Keratinocyte (primary cell): ENCODE measurements at regions not wholly inside any gene's neighbourhood (a gene's known extent, or its start where the extent isn't known, plus 50 kb on each side); places are given as distances from the start of the nearest gene placed in this dataset.

Source experiments
- DNase-seq: peaks from one replicate; pipeline ENCODE4 v3.0.0-alpha.2; 2011; ENCODE audit warnings: low read depth, missing footprints, low spot score
- FAIRE-seq: peaks from 2 replicates; lab custom pipeline; 2011; peaks lifted over from hg19 to GRCh38; lab: Jason Lieb, UNC
- H2AFZ ChIP-seq: 2 replicates; pipeline ENCODE4 v1.6.0; 2012; ENCODE audit warnings: low read length, control low read depth, inconsistent platforms; ENCODE audit not compliant: control insufficient read depth
- H3K27ac ChIP-seq: 2 replicates; pipeline ENCODE4 v1.5.1; 2011; ENCODE audit warnings: low read length; ENCODE audit not compliant: control insufficient read depth, insufficient read depth
- H3K27me3 ChIP-seq: 3 replicates; pipeline ENCODE4 v1.6.0; 2011; ENCODE audit warnings: low read length; ENCODE audit not compliant: control insufficient read depth, insufficient read depth; ENCODE audit errors: extremely low read depth
- H3K36me3 ChIP-seq, 2 experiments: 2 replicates in 1 of 2; 3 replicates in 1 of 2; pipeline ENCODE4 v1.5.1; 2011; ENCODE audit warnings: low read length in 2 of 2, mild to moderate bottlenecking in 1 of 2; ENCODE audit not compliant: control insufficient read depth in 2 of 2, insufficient read depth in 2 of 2; ENCODE audit errors: extremely low read depth in 1 of 2
- H3K4me1 ChIP-seq: 3 replicates; pipeline ENCODE4 v1.5.1; 2011; ENCODE audit warnings: low read length; ENCODE audit not compliant: control insufficient read depth, insufficient read depth; ENCODE audit errors: extremely low read depth
- H3K4me2 ChIP-seq: 3 replicates; pipeline ENCODE4 v1.6.0; 2011; ENCODE audit warnings: low read depth, low read length; ENCODE audit not compliant: control insufficient read depth, insufficient read depth; ENCODE audit errors: extremely low read depth
- H3K4me3 ChIP-seq, 3 experiments: fragments of 200-600 bp in 1 of 3; sonication (generic) in 1 of 3; 2 replicates in 2 of 3; 3 replicates in 1 of 3; pipeline ENCODE4 v1.5.1; 2011 to 2016; ENCODE audit warnings: low read length in 3 of 3, mild to moderate bottlenecking in 3 of 3, control low read depth in 2 of 3, inconsistent platforms in 1 of 3, low read depth in 1 of 3, mixed read lengths in 1 of 3, mixed run types in 1 of 3, moderate library complexity in 1 of 3; ENCODE audit not compliant: control insufficient read depth in 2 of 3, insufficient read depth in 2 of 3; ENCODE audit errors: extremely low read depth in 1 of 3
- H3K79me2 ChIP-seq: 2 replicates; pipeline ENCODE4 v1.6.0; 2012; ENCODE audit warnings: low read length; ENCODE audit not compliant: control insufficient read depth, insufficient read depth
- H3K9ac ChIP-seq: 3 replicates; pipeline ENCODE4 v1.6.0; 2011; ENCODE audit warnings: low read length; ENCODE audit not compliant: control insufficient read depth, insufficient read depth; ENCODE audit errors: extremely low read depth
- H3K9me1 ChIP-seq: 3 replicates; pipeline ENCODE4 v1.6.0; 2011; ENCODE audit warnings: low read length; ENCODE audit not compliant: control insufficient read depth, insufficient read depth; ENCODE audit errors: extremely low read depth
- H3K9me3 ChIP-seq: 2 replicates; pipeline ENCODE4 v1.5.1; 2012; ENCODE audit warnings: low read depth, low read length; ENCODE audit not compliant: control insufficient read depth
- H4K20me1 ChIP-seq: 3 replicates; pipeline ENCODE4 v1.6.0; 2011; ENCODE audit warnings: low read length; ENCODE audit not compliant: control insufficient read depth, insufficient read depth; ENCODE audit errors: extremely low read depth
- EZH2 ChIP-seq: IDR thresholded peaks from one replicate; pipeline ENCODE4 v1.6.1; 2012; ENCODE audit warnings: inconsistent platforms, mild to moderate bottlenecking, low read length, moderate library complexity
- dilution Hi-C: fragments of 300-500 bp; cut with MboI; formaldehyde crosslinking; loops from one replicate; pipeline ENCODE4 v1.7.0; 2020; ENCODE audit warnings: low sequenced_read_pairs; ENCODE audit not compliant: extremely low pct_ligation_motif_present
- TF ChIP-seq, protein P1 (sequence below), 3 experiments: IDR thresholded peaks in 1 of 3; conservative IDR thresholded peaks in 1 of 3; optimal IDR thresholded peaks in 1 of 3; 2 replicates in 2 of 3; 3 replicates in 1 of 3; pipeline versions ENCODE3 to v1.5.1; 2011; ENCODE audit warnings: low read length in 3 of 3, mild to moderate bottlenecking in 3 of 3, moderate library complexity in 2 of 3, control low read depth in 1 of 3, inconsistent platforms in 1 of 3; ENCODE audit not compliant: insufficient read depth in 2 of 3; ENCODE audit errors: extremely low read depth in 1 of 3

DNA sequence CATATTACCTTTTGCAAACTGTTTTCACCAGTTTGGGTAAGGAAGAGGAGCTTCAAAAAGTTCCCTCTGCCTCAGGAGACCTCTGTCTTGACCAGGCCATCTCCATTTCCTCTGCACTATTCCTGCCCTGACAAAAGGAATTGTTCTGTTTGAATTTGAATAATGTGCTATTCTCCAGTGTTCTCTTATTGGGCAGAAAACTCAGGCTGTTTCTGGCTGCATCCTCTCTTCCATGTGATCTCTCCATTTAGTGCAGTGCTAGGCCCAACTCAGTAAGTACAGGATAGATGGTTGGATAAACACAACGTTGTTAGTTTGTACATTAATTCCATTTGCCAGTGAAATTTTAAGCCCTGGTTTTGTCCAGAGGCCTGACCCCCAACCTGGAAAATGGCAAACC, 102.2 kb upstream of the CELF4 start:
- Histone ChIP-seq H3K36me3 (no peaks in the 10 kb centered on the region), H3K4me3 (no peak overlapping the region), H3K27ac (no peak overlapping the region), H3K4me1 (no peaks in the 10 kb centered on the region), H3K9me3 (no peaks in the 10 kb centered on the region), H3K9ac (no peak overlapping the region), H4K20me1 (no peaks in the 10 kb centered on the region), H3K27me3 (no peaks in the 10 kb centered on the region), H3K79me2 (no peaks in the 10 kb centered on the region), H3K4me2 (no peak overlapping the region), H3K9me1 (no peaks in the 10 kb centered on the region), H2AFZ (no peak overlapping the region)
- TF ChIP-seq, protein P1, sequence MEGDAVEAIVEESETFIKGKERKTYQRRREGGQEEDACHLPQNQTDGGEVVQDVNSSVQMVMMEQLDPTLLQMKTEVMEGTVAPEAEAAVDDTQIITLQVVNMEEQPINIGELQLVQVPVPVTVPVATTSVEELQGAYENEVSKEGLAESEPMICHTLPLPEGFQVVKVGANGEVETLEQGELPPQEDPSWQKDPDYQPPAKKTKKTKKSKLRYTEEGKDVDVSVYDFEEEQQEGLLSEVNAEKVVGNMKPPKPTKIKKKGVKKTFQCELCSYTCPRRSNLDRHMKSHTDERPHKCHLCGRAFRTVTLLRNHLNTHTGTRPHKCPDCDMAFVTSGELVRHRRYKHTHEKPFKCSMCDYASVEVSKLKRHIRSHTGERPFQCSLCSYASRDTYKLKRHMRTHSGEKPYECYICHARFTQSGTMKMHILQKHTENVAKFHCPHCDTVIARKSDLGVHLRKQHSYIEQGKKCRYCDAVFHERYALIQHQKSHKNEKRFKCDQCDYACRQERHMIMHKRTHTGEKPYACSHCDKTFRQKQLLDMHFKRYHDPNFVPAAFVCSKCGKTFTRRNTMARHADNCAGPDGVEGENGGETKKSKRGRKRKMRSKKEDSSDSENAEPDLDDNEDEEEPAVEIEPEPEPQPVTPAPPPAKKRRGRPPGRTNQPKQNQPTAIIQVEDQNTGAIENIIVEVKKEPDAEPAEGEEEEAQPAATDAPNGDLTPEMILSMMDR (optimal IDR thresholded peaks at IDR 0.05 in 1 of 3, IDR thresholded peaks at IDR 0.05 in 1 of 3, conservative IDR thresholded peaks at IDR 0.05 in 1 of 3; ENCODE audit: extremely low read depth in 1 of 3, insufficient read depth in 2 of 3, low read length in 3 of 3) = no peak
- TF ChIP-seq EZH2 = no peak
- dilution Hi-C loops = no loop called here
- DNase-seq = no peak
- no peak for FAIRE-seq

DNA sequence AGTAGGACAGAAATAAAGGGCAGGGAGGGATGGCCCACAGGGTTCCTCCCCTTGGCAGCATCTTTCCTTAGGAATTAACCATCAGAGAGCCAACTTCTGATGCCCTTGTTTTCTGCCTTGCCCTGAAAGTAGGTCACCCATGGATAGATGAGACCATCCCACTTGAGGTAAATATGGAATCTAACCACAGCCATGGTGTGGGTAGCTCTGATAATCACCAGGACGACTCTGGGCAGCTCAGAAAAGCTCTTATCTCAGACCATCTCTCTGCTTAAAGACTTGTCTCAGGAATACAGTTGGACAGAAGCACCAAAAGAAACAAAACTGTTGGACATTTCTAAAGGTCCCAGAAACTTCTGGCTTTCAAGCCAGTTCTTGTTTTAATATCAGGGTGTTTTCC, 101.4 kb upstream of the CELF4 start:
- Histone ChIP-seq H3K79me2 (no peaks in the 10 kb centered on the region), H2AFZ (no peak overlapping the region), H3K36me3 (no peaks in the 10 kb centered on the region), H3K9me3 (no peaks in the 10 kb centered on the region), H3K4me1 (no peaks in the 10 kb centered on the region), H3K27ac (no peak overlapping the region), H3K27me3 (no peaks in the 10 kb centered on the region), H3K9me1 (no peaks in the 10 kb centered on the region), H3K4me2 (no peak overlapping the region), H3K4me3 (no peak overlapping the region), H3K9ac (no peak overlapping the region), H4K20me1 (no peaks in the 10 kb centered on the region)
- no peak for TF ChIP-seq EZH2
- TF ChIP-seq, protein P1 (optimal IDR thresholded peaks at IDR 0.05 in 1 of 3, IDR thresholded peaks at IDR 0.05 in 1 of 3, conservative IDR thresholded peaks at IDR 0.05 in 1 of 3; ENCODE audit: extremely low read depth in 1 of 3, insufficient read depth in 2 of 3, low read length in 3 of 3) = no peak
- no peak for FAIRE-seq
- no peak for DNase-seq
- dilution Hi-C loops = no loop called here
